ENCODE measurements at regions not wholly inside any gene's neighbourhood (a gene's known extent, or its start where the extent isn't known, plus 50 kb on each side); places are given as distances from the start of the nearest gene placed in this dataset.

- DNase-seq, result no peak
Measured at GRCh38 chr2:425243-425642, 137.4 kb upstream of the ALKAL2 start.

GRCh38 chr2:424306-425171 is 136.6 kb upstream of the ALKAL2 start:
- no peak for DNase-seq

- no peak for DNase-seq
Measured at GRCh38 chr2:423479-423878, 135.6 kb upstream of the ALKAL2 start.

- no peak for DNase-seq
Measured at GRCh38 chr2:422676-423435, 135.0 kb upstream of the ALKAL2 start.

GRCh38 chr2:421406-421805 is 133.5 kb upstream of the ALKAL2 start:
- no peak for DNase-seq

- no peak for DNase-seq
Measured at GRCh38 chr2:419687-420317, 131.9 kb upstream of the ALKAL2 start.

GRCh38 chr2:417662-418061 is 129.8 kb upstream of the ALKAL2 start:
- DNase-seq, result no peak

- no peak for DNase-seq
Measured at GRCh38 chr2:417006-417405, 129.1 kb upstream of the ALKAL2 start.

- DNase-seq, result no peak
Measured at GRCh38 chr2:415986-416610, 128.2 kb upstream of the ALKAL2 start.

GRCh38 chr2:409523-409922 is 121.6 kb upstream of the ALKAL2 start:
- no peak for DNase-seq

- no peak for DNase-seq
Measured at GRCh38 chr2:407630-408029, 119.7 kb upstream of the ALKAL2 start.

- no peak for DNase-seq
Measured at GRCh38 chr2:406876-407275, 119.0 kb upstream of the ALKAL2 start.

GRCh38 chr2:406231-406630 is 118.3 kb upstream of the ALKAL2 start:
- DNase-seq, result no peak

- DNase-seq, result no peak
Measured at GRCh38 chr2:404581-404980, 116.7 kb upstream of the ALKAL2 start.

GRCh38 chr2:403682-404081 is 115.8 kb upstream of the ALKAL2 start:
- DNase-seq, result no peak

- no peak for DNase-seq
Measured at GRCh38 chr2:402721-403120, 114.8 kb upstream of the ALKAL2 start.

- no peak for DNase-seq
Measured at GRCh38 chr2:402206-402605, 114.3 kb upstream of the ALKAL2 start.

- DNase-seq, result no peak
Measured at GRCh38 chr2:401019-401679, 113.3 kb upstream of the ALKAL2 start.

- DNase-seq, result no peak
Measured at GRCh38 chr2:397926-398325, 110.0 kb upstream of the ALKAL2 start.

GRCh38 chr2:397521-397920 is 109.6 kb upstream of the ALKAL2 start:
- DNase-seq, result no peak

- no peak for DNase-seq
Measured at GRCh38 chr2:396903-397302, 109.0 kb upstream of the ALKAL2 start.

GRCh38 chr2:395886-396285 is 108.0 kb upstream of the ALKAL2 start:
- no peak for DNase-seq

All from activated naive CD4-positive, alpha-beta T cell (primary cell).